GM23338 (cell line): ENCODE measurements at regions not wholly inside any gene's neighbourhood (a gene's known extent, or its start where the extent isn't known, plus 50 kb on each side); places are given as distances from the start of the nearest gene placed in this dataset.

ENCODE experiments used
- ATAC-seq: fragments of 200-7000 bp; cut with Tn5 transposase; 3 replicates; pipeline ENCODE4 v1.9.1; 2020
- DNase-seq: peaks from one replicate; pipeline ENCODE4 v3.0.0-alpha.2; 2015; ENCODE audit warnings: low spot score
- H2AFZ ChIP-seq: fragments of 200-600 bp; sonication (generic); 2 replicates; pipeline ENCODE4 v1.8.0; 2016; ENCODE audit warnings: antibody characterized with exemption, mild to moderate bottlenecking, moderate library complexity
- H3F3A ChIP-seq: fragments of 200-600 bp; sonication (generic); replicated peaks from 2 replicates; pipeline ENCODE4 v1.8.0; 2017; ENCODE audit warnings: antibody characterized with exemption, mixed run types, low read depth
- H3K27ac ChIP-seq: fragments of 200-600 bp; sonication (generic); 2 replicates; pipeline ENCODE4 v1.6.1; 2016; ENCODE audit warnings: low read depth
- H3K27me3 ChIP-seq: fragments of 200-600 bp; sonication (generic); 2 replicates; pipeline ENCODE4 v1.8.0; 2016; ENCODE audit warnings: mild to moderate bottlenecking, mixed run types, moderate library complexity; ENCODE audit not compliant: insufficient read depth
- H3K36me3 ChIP-seq: fragments of 200-600 bp; sonication (generic); 2 replicates; pipeline ENCODE4 v1.8.0; 2016; ENCODE audit warnings: mild to moderate bottlenecking; ENCODE audit not compliant: insufficient read depth
- H3K4me1 ChIP-seq: fragments of 200-600 bp; sonication (generic); 2 replicates; pipeline ENCODE4 v1.8.0; 2016; ENCODE audit warnings: mild to moderate bottlenecking, moderate library complexity; ENCODE audit not compliant: insufficient read depth
- H3K4me2 ChIP-seq: fragments of 200-600 bp; sonication (generic); 2 replicates; pipeline ENCODE4 v1.7.1; 2017; ENCODE audit warnings: mixed run types
- H3K4me3 ChIP-seq: fragments of 200-600 bp; sonication (generic); 2 replicates; pipeline ENCODE4 v1.6.1; 2016; ENCODE audit warnings: mixed run types
- H3K79me2 ChIP-seq: fragments of 200-600 bp; sonication (generic); replicated peaks from 2 replicates; pipeline ENCODE4 v1.8.0; 2017; ENCODE audit warnings: mild to moderate bottlenecking; ENCODE audit not compliant: insufficient read depth
- H3K9me2 ChIP-seq: fragments of 200-600 bp; sonication (generic); 2 replicates; pipeline ENCODE4 v1.8.0; 2017; ENCODE audit not compliant: insufficient read depth
- H4K20me1 ChIP-seq: fragments of 200-600 bp; sonication (generic); replicated peaks from 2 replicates; pipeline ENCODE4 v1.8.0; 2017; ENCODE audit warnings: mild to moderate bottlenecking; ENCODE audit not compliant: insufficient read depth
- H3K27ac Mint-ChIP-seq: 2 replicates; pipeline ENCODE4 v1.8.0; 2020; ENCODE audit warnings: inconsistent platforms, mild to moderate bottlenecking, moderate library complexity, mixed read lengths
- H3K27me3 Mint-ChIP-seq: 3 replicates; pipeline ENCODE4 v1.8.0; 2022; ENCODE audit warnings: low read depth, mild to moderate bottlenecking, moderate library complexity, mixed read lengths, inconsistent platforms; ENCODE audit not compliant: insufficient read depth, poor library complexity
- H3K36me3 Mint-ChIP-seq: 3 replicates; pipeline ENCODE4 v1.8.0; 2021; ENCODE audit warnings: low read depth, mild to moderate bottlenecking, inconsistent platforms, moderate library complexity, mixed read lengths
- H3K4me1 Mint-ChIP-seq: 3 replicates; pipeline ENCODE4 v1.8.0; 2020; ENCODE audit warnings: mild to moderate bottlenecking, inconsistent platforms, mixed read lengths
- H3K4me3 Mint-ChIP-seq: 3 replicates; pipeline ENCODE4 v1.8.0; 2021; ENCODE audit warnings: moderate library complexity, mild to moderate bottlenecking, inconsistent platforms, mixed read lengths
- H3K9me3 Mint-ChIP-seq: 3 replicates; pipeline ENCODE4 v1.8.0; 2020; ENCODE audit warnings: moderate library complexity, mild to moderate bottlenecking, inconsistent platforms, mixed read lengths
- CREB1 ChIP-seq: fragments of 250-450 bp; sonication (Bioruptor Pico); IDR thresholded peaks from 2 replicates; pipeline ENCODE4 v1.5.0; 2020; ENCODE audit warnings: low read depth, mild to moderate bottlenecking, moderate library complexity
- EZH2 ChIP-seq: fragments of 200-600 bp; sonication (generic); IDR thresholded peaks from one replicate; pipeline ENCODE4 v1.8.0; 2017; ENCODE audit warnings: antibody characterized with exemption, mild to moderate bottlenecking, low read depth; ENCODE audit not compliant: unreplicated experiment
- EZH2phosphoT487 ChIP-seq: fragments of 200-600 bp; sonication (generic); IDR thresholded peaks from one replicate; pipeline ENCODE4 v1.8.1; 2018; ENCODE audit warnings: antibody characterized with exemption; ENCODE audit not compliant: unreplicated experiment
- JUNB ChIP-seq: IDR thresholded peaks from one replicate; pipeline ENCODE4 v1.6.1; 2016; ENCODE audit warnings: antibody characterized with exemption; ENCODE audit not compliant: unreplicated experiment
- NANOG ChIP-seq: IDR thresholded peaks from 2 replicates; pipeline ENCODE4 v1.6.1; 2016; ENCODE audit warnings: antibody characterized with exemption, borderline replicate concordance
- POLR2AphosphoS5 ChIP-seq: IDR thresholded peaks from 2 replicates; pipeline ENCODE4 v1.6.1; 2016; ENCODE audit warnings: antibody characterized with exemption, low read depth
- STAT1 ChIP-seq: IDR thresholded peaks from one replicate; pipeline ENCODE4 v1.6.1; 2016; ENCODE audit warnings: antibody characterized with exemption; ENCODE audit not compliant: unreplicated experiment
- ZNF114 ChIP-seq: fragments of 250-450 bp; sonication (Bioruptor Pico); IDR thresholded peaks from 2 replicates; pipeline ENCODE4 v1.5.0; 2020; ENCODE audit warnings: mild to moderate bottlenecking, moderate library complexity
- ZNF331 ChIP-seq: fragments of 250-450 bp; sonication (Bioruptor Pico); IDR thresholded peaks from 2 replicates; pipeline ENCODE4 v1.5.0; 2020; ENCODE audit warnings: low read depth, mild to moderate bottlenecking, moderate library complexity
- TF ChIP-seq, protein P1 (sequence below), 2 experiments: fragments of 200-600 bp in 1 of 2; sonication (generic) in 1 of 2; conservative IDR thresholded peaks; 2 replicates each; pipeline versions ENCODE4 v1.5.1 to v1.6.1; 2016 to 2017; ENCODE audit warnings: antibody characterized with exemption in 2 of 2, low read depth in 2 of 2, mild to moderate bottlenecking in 2 of 2, moderate library complexity in 1 of 2
- TF ChIP-seq, protein P2 (sequence below): fragments of 250-450 bp; sonication (Bioruptor Pico); IDR thresholded peaks from 2 replicates; pipeline ENCODE4 v1.5.0; 2020; ENCODE audit warnings: mild to moderate bottlenecking, moderate library complexity
- TF ChIP-seq, protein P3 (sequence below): IDR thresholded peaks from one replicate; pipeline ENCODE4 v1.6.1; 2018; ENCODE audit warnings: antibody characterized with exemption; ENCODE audit not compliant: unreplicated experiment
- TF ChIP-seq, protein P4 (sequence below): IDR thresholded peaks from 2 replicates; pipeline ENCODE4 v1.6.1; 2016; ENCODE audit warnings: antibody characterized with exemption

DNA sequence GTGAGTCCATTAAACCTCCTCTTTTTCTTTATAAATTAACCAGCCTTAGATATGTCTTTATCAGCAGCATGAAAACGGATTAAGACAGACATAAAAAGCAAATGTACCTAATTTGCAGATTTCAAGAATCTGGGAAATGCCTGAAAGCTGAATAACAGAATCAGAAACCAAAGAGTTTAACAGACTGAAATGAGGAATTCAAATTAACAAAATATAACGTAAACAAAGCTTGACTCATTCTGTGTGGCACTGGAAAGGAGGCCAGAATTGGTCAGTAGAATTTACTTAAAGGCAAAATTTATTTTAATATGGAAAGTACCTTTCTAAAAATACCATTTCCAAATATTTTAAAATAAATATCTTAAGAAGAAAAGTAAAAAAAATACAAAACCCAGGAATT is 540.6 kb upstream of the HTR2A start:
- no peak overlapping the region for H2AFZ ChIP-seq
- H3K27me3 Mint-ChIP-seq = no peaks in the 10 kb centered on the region
- H3F3A ChIP-seq = no peaks in the 10 kb centered on the region
- H3K4me3 Mint-ChIP-seq = no peak overlapping the region
- H3K27me3 ChIP-seq = no peaks in the 10 kb centered on the region
- no peaks in the 10 kb centered on the region for H3K4me1 ChIP-seq
- no peak overlapping the region for H3K27ac Mint-ChIP-seq
- no peaks in the 10 kb centered on the region for H4K20me1 ChIP-seq
- peaks cover 13% of the 10 kb centered on the region for H3K9me3 Mint-ChIP-seq
- no peak overlapping the region for H3K4me2 ChIP-seq
- no peak overlapping the region for H3K27ac ChIP-seq
- 0 out of 2 replicates have a peak, but pooled peaks cover 3% of the 10 kb centered on the region for H3K36me3 ChIP-seq
- H3K36me3 Mint-ChIP-seq = no peaks in the 10 kb centered on the region; the same call in 2 of the 3 replicates
- no peak for DNase-seq
- TF ChIP-seq, protein P1, sequence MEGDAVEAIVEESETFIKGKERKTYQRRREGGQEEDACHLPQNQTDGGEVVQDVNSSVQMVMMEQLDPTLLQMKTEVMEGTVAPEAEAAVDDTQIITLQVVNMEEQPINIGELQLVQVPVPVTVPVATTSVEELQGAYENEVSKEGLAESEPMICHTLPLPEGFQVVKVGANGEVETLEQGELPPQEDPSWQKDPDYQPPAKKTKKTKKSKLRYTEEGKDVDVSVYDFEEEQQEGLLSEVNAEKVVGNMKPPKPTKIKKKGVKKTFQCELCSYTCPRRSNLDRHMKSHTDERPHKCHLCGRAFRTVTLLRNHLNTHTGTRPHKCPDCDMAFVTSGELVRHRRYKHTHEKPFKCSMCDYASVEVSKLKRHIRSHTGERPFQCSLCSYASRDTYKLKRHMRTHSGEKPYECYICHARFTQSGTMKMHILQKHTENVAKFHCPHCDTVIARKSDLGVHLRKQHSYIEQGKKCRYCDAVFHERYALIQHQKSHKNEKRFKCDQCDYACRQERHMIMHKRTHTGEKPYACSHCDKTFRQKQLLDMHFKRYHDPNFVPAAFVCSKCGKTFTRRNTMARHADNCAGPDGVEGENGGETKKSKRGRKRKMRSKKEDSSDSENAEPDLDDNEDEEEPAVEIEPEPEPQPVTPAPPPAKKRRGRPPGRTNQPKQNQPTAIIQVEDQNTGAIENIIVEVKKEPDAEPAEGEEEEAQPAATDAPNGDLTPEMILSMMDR (conservative IDR thresholded peaks at IDR 0.05; ENCODE audit: low read depth in 2 of 2) = no peak
- TF ChIP-seq ZNF331 (CRISPR knock-in tag) = no peak
- no peak for TF ChIP-seq CREB1
- TF ChIP-seq JUNB = no peak
- TF ChIP-seq STAT1 = no peak
- TF ChIP-seq NANOG = no peak
- TF ChIP-seq EZH2phosphoT487 = no peak
- TF ChIP-seq, protein P2, sequence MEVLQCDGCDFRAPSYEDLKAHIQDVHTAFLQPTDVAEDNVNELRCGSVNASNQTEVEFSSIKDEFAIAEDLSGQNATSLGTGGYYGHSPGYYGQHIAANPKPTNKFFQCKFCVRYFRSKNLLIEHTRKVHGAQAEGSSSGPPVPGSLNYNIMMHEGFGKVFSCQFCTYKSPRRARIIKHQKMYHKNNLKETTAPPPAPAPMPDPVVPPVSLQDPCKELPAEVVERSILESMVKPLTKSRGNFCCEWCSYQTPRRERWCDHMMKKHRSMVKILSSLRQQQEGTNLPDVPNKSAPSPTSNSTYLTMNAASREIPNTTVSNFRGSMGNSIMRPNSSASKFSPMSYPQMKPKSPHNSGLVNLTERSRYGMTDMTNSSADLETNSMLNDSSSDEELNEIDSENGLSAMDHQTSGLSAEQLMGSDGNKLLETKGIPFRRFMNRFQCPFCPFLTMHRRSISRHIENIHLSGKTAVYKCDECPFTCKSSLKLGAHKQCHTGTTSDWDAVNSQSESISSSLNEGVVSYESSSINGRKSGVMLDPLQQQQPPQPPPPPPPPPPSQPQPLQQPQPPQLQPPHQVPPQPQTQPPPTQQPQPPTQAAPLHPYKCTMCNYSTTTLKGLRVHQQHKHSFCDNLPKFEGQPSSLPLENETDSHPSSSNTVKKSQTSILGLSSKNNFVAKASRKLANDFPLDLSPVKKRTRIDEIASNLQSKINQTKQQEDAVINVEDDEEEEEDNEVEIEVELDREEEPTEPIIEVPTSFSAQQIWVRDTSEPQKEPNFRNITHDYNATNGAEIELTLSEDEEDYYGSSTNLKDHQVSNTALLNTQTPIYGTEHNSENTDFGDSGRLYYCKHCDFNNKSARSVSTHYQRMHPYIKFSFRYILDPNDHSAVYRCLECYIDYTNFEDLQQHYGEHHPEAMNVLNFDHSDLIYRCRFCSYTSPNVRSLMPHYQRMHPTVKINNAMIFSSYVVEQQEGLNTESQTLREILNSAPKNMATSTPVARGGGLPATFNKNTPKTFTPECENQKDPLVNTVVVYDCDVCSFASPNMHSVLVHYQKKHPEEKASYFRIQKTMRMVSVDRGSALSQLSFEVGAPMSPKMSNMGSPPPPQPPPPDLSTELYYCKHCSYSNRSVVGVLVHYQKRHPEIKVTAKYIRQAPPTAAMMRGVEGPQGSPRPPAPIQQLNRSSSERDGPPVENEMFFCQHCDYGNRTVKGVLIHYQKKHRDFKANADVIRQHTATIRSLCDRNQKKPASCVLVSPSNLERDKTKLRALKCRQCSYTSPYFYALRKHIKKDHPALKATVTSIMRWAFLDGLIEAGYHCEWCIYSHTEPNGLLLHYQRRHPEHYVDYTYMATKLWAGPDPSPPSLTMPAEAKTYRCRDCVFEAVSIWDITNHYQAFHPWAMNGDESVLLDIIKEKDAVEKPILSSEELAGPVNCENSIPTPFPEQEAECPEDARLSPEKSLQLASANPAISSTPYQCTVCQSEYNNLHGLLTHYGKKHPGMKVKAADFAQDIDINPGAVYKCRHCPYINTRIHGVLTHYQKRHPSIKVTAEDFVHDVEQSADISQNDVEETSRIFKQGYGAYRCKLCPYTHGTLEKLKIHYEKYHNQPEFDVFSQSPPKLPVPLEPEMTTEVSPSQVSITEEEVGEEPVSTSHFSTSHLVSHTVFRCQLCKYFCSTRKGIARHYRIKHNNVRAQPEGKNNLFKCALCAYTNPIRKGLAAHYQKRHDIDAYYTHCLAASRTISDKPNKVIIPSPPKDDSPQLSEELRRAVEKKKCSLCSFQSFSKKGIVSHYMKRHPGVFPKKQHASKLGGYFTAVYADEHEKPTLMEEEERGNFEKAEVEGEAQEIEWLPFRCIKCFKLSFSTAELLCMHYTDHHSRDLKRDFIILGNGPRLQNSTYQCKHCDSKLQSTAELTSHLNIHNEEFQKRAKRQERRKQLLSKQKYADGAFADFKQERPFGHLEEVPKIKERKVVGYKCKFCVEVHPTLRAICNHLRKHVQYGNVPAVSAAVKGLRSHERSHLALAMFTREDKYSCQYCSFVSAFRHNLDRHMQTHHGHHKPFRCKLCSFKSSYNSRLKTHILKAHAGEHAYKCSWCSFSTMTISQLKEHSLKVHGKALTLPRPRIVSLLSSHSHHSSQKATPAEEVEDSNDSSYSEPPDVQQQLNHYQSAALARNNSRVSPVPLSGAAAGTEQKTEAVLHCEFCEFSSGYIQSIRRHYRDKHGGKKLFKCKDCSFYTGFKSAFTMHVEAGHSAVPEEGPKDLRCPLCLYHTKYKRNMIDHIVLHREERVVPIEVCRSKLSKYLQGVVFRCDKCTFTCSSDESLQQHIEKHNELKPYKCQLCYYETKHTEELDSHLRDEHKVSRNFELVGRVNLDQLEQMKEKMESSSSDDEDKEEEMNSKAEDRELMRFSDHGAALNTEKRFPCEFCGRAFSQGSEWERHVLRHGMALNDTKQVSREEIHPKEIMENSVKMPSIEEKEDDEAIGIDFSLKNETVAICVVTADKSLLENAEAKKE (CRISPR knock-in tag) = no peak
- no peak for TF ChIP-seq POLR2AphosphoS5
- TF ChIP-seq, protein P3, sequence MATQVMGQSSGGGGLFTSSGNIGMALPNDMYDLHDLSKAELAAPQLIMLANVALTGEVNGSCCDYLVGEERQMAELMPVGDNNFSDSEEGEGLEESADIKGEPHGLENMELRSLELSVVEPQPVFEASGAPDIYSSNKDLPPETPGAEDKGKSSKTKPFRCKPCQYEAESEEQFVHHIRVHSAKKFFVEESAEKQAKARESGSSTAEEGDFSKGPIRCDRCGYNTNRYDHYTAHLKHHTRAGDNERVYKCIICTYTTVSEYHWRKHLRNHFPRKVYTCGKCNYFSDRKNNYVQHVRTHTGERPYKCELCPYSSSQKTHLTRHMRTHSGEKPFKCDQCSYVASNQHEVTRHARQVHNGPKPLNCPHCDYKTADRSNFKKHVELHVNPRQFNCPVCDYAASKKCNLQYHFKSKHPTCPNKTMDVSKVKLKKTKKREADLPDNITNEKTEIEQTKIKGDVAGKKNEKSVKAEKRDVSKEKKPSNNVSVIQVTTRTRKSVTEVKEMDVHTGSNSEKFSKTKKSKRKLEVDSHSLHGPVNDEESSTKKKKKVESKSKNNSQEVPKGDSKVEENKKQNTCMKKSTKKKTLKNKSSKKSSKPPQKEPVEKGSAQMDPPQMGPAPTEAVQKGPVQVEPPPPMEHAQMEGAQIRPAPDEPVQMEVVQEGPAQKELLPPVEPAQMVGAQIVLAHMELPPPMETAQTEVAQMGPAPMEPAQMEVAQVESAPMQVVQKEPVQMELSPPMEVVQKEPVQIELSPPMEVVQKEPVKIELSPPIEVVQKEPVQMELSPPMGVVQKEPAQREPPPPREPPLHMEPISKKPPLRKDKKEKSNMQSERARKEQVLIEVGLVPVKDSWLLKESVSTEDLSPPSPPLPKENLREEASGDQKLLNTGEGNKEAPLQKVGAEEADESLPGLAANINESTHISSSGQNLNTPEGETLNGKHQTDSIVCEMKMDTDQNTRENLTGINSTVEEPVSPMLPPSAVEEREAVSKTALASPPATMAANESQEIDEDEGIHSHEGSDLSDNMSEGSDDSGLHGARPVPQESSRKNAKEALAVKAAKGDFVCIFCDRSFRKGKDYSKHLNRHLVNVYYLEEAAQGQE = no peak
- TF ChIP-seq ZNF114 (CRISPR knock-in tag) = no peak
- TF ChIP-seq EZH2 = no peak
- TF ChIP-seq, protein P4, sequence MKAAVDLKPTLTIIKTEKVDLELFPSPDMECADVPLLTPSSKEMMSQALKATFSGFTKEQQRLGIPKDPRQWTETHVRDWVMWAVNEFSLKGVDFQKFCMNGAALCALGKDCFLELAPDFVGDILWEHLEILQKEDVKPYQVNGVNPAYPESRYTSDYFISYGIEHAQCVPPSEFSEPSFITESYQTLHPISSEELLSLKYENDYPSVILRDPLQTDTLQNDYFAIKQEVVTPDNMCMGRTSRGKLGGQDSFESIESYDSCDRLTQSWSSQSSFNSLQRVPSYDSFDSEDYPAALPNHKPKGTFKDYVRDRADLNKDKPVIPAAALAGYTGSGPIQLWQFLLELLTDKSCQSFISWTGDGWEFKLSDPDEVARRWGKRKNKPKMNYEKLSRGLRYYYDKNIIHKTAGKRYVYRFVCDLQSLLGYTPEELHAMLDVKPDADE = no peak
- ATAC-seq = no peak
- 0 out of 2 replicates have a peak, but pooled peaks cover 7% of the 10 kb centered on the region for H3K9me2 ChIP-seq
- no peak overlapping the region for H3K4me3 ChIP-seq
- H3K4me1 Mint-ChIP-seq = no peaks in the 10 kb centered on the region
- no peaks in the 10 kb centered on the region for H3K79me2 ChIP-seq
